ENCODE measurements at regions not wholly inside any gene's neighbourhood (a gene's known extent, or its start where the extent isn't known, plus 50 kb on each side); places are given as distances from the start of the nearest gene placed in this dataset.

DNA sequence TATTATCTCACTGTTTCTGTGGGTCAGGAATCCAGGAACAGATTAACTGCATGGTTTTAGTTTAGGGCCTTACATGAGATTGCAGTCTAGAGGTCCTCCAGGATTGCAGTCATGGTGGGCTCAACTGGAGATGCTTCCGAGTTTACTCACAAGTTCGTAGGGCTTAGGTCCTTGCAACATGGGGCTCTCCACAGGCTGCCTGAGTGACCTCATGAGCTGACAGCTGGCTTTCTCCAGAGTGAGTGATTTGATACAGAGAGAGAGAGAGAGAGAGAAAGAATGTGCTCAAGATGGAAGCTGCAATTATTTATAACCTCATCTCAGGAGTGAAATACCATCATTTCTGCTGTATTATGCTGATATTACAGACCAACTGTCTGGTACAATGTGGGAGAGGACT is 168.9 kb downstream of the GPAT3 start:
- TF ChIP-seq, protein P1, sequence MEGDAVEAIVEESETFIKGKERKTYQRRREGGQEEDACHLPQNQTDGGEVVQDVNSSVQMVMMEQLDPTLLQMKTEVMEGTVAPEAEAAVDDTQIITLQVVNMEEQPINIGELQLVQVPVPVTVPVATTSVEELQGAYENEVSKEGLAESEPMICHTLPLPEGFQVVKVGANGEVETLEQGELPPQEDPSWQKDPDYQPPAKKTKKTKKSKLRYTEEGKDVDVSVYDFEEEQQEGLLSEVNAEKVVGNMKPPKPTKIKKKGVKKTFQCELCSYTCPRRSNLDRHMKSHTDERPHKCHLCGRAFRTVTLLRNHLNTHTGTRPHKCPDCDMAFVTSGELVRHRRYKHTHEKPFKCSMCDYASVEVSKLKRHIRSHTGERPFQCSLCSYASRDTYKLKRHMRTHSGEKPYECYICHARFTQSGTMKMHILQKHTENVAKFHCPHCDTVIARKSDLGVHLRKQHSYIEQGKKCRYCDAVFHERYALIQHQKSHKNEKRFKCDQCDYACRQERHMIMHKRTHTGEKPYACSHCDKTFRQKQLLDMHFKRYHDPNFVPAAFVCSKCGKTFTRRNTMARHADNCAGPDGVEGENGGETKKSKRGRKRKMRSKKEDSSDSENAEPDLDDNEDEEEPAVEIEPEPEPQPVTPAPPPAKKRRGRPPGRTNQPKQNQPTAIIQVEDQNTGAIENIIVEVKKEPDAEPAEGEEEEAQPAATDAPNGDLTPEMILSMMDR (IDR thresholded peaks at IDR 0.05; ENCODE audit: partially characterized antibody, unreplicated experiment): no peak
- no peak overlapping the region for H3K27ac Mint-ChIP-seq (ENCODE audit: unreplicated experiment)
- H3K36me3 Mint-ChIP-seq (ENCODE audit: unreplicated experiment): no peaks in the 10 kb centered on the region
- no peaks in the 10 kb centered on the region for H3K9me3 Mint-ChIP-seq (ENCODE audit: unreplicated experiment)
- no peaks in the 10 kb centered on the region for H3K27me3 Mint-ChIP-seq (ENCODE audit: unreplicated experiment)
- H3K4me1 Mint-ChIP-seq (ENCODE audit: low read depth, unreplicated experiment): no peaks in the 10 kb centered on the region
- no peak overlapping the region for H3K4me3 Mint-ChIP-seq (ENCODE audit: unreplicated experiment)
- DNase-seq: no peak

DNA sequence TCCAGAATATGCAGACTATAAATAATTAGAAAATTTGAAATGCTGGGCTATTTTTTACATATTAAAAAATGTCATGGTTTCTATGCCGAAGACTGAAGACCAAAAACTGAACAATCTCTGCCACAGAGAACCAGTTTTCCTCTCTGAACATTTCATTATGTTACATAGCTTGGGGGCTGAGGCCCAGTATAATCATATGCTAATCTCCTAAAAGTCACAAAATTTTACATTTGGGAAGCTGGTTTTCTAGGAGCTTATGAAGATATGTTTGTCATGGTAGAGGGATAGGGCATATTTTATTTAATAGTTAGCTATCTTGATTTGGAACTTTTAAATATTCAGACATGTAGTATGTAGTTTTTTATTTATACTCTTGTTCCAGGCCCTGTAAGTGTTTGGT is 167.8 kb downstream of the GPAT3 start:
- no peak for DNase-seq
- no peaks in the 10 kb centered on the region for H3K4me1 Mint-ChIP-seq (ENCODE audit: low read depth, unreplicated experiment)
- TF ChIP-seq, protein P1 (IDR thresholded peaks at IDR 0.05; ENCODE audit: partially characterized antibody, unreplicated experiment): no peak
- H3K4me3 Mint-ChIP-seq (ENCODE audit: unreplicated experiment): no peak overlapping the region
- H3K27ac Mint-ChIP-seq (ENCODE audit: unreplicated experiment): no peak overlapping the region
- no peaks in the 10 kb centered on the region for H3K9me3 Mint-ChIP-seq (ENCODE audit: unreplicated experiment)
- no peaks in the 10 kb centered on the region for H3K27me3 Mint-ChIP-seq (ENCODE audit: unreplicated experiment)
- H3K36me3 Mint-ChIP-seq (ENCODE audit: unreplicated experiment): no peaks in the 10 kb centered on the region

DNA sequence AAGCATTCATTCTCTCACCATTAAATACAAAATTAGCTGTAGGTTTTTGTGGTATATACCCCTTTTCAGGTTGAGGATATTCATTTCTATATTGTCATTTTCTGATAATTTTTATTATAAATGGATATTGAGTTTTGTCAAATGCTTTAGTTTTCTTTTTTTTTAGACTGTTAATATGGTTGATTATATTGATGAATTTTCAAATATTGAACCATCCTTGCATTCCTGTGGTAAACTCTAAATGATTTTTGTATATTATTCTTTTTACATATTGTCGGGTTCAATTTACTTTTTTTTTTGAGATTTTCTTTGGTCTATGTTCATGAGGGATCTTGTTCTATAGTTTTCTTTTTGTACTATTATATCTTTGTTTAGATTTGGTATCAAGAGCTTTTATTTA is 165.1 kb downstream of the GPAT3 start:
- DNase-seq: no peak
- H3K27ac Mint-ChIP-seq (ENCODE audit: unreplicated experiment): no peak overlapping the region
- no peaks in the 10 kb centered on the region for H3K36me3 Mint-ChIP-seq (ENCODE audit: unreplicated experiment)
- no peaks in the 10 kb centered on the region for H3K9me3 Mint-ChIP-seq (ENCODE audit: unreplicated experiment)
- H3K27me3 Mint-ChIP-seq (ENCODE audit: unreplicated experiment): no peaks in the 10 kb centered on the region
- TF ChIP-seq, protein P1 (IDR thresholded peaks at IDR 0.05; ENCODE audit: partially characterized antibody, unreplicated experiment): no peak
- no peaks in the 10 kb centered on the region for H3K4me1 Mint-ChIP-seq (ENCODE audit: low read depth, unreplicated experiment)
- H3K4me3 Mint-ChIP-seq (ENCODE audit: unreplicated experiment): no peak overlapping the region

DNA sequence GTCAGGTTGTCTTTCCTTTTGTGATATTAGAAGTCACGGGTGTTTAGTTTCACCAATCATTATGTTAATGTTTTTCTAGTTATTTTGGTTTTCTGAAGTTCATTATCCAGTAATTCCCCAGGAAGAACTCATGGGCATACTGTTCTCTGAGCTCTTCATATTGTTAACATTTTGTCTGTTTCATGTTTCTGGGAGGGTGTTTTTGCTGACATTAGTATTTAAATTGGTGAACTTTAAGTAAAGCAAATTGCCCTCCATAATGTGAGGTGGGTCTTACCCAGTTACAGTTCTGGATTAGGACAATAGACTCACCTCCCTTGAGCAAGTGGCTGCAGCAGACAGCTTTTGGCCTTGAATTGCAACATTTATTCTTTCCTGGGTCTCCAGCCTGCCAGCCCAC is 163.4 kb downstream of the GPAT3 start:
- no peaks in the 10 kb centered on the region for H3K4me1 Mint-ChIP-seq (ENCODE audit: low read depth, unreplicated experiment)
- no peaks in the 10 kb centered on the region for H3K27me3 Mint-ChIP-seq (ENCODE audit: unreplicated experiment)
- no peak for DNase-seq
- H3K4me3 Mint-ChIP-seq (ENCODE audit: unreplicated experiment): no peak overlapping the region
- H3K27ac Mint-ChIP-seq (ENCODE audit: unreplicated experiment): no peak overlapping the region
- TF ChIP-seq, protein P1 (IDR thresholded peaks at IDR 0.05; ENCODE audit: partially characterized antibody, unreplicated experiment): no peak
- H3K36me3 Mint-ChIP-seq (ENCODE audit: unreplicated experiment): no peaks in the 10 kb centered on the region
- no peaks in the 10 kb centered on the region for H3K9me3 Mint-ChIP-seq (ENCODE audit: unreplicated experiment)

DNA sequence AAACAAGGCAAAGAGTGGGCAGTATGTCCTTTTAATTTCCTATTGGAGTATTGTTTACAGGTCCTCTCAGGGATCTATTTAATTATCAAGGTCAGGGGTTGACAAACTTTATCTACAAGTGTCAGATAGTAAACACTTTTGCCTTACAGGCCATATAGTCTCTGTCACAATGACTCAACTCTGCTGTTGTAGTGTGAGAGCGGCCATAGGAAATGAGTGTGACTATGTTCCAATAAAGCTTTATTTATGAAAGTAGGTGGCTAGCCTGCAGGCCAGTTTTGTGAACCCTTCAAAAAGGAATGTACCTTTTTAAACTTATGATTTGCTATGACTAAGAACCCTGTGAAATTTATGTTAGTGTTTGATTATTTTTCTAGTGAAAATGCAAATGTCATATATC is 156.1 kb downstream of the GPAT3 start:
- DNase-seq: no peak
- no peaks in the 10 kb centered on the region for H3K9me3 Mint-ChIP-seq (ENCODE audit: unreplicated experiment)
- H3K4me3 Mint-ChIP-seq (ENCODE audit: unreplicated experiment): no peak overlapping the region
- TF ChIP-seq, protein P1 (IDR thresholded peaks at IDR 0.05; ENCODE audit: partially characterized antibody, unreplicated experiment): no peak
- H3K36me3 Mint-ChIP-seq (ENCODE audit: unreplicated experiment): no peaks in the 10 kb centered on the region
- H3K4me1 Mint-ChIP-seq (ENCODE audit: low read depth, unreplicated experiment): no peaks in the 10 kb centered on the region
- no peaks in the 10 kb centered on the region for H3K27me3 Mint-ChIP-seq (ENCODE audit: unreplicated experiment)
- no peak overlapping the region for H3K27ac Mint-ChIP-seq (ENCODE audit: unreplicated experiment)
